NT2/D1 (cell line): ENCODE measurements at regions not wholly inside any gene's neighbourhood (a gene's known extent, or its start where the extent isn't known, plus 50 kb on each side); places are given as distances from the start of the nearest gene placed in this dataset.

Experiments
- DNase-seq: peaks from one replicate; pipeline ENCODE4 v3.0.0-alpha.2; 2011; ENCODE audit warnings: low read depth, low spot score
- H3K27me3 ChIP-seq: 2 replicates; pipeline ENCODE4 v1.6.0; 2011; ENCODE audit warnings: mild to moderate bottlenecking; ENCODE audit not compliant: insufficient read length, insufficient read depth
- H3K36me3 ChIP-seq: 2 replicates; pipeline ENCODE4 v1.6.1; 2011; ENCODE audit warnings: mild to moderate bottlenecking, low read length, mixed read lengths; ENCODE audit not compliant: insufficient read depth, insufficient read length
- H3K4me1 ChIP-seq: 2 replicates; pipeline ENCODE4 v1.5.1; 2011; ENCODE audit not compliant: insufficient read depth, insufficient read length
- H3K4me3 ChIP-seq: 2 replicates; pipeline ENCODE4 v1.5.1; 2011; ENCODE audit warnings: low read depth; ENCODE audit not compliant: insufficient read length
- H3K9ac ChIP-seq: 2 replicates; pipeline ENCODE4 v1.6.0; 2011; ENCODE audit warnings: low read depth; ENCODE audit not compliant: insufficient read length
- H3K9me3 ChIP-seq: 2 replicates; pipeline ENCODE4 v1.5.1; 2011; ENCODE audit warnings: mild to moderate bottlenecking, low read length; ENCODE audit not compliant: insufficient read depth
- SUZ12 ChIP-seq: IDR thresholded peaks from 2 replicates; pipeline ENCODE4 v1.6.1; 2011; ENCODE audit not compliant: insufficient read length, insufficient read depth; ENCODE audit errors: extremely low read depth
- YY1 ChIP-seq: IDR thresholded peaks from 2 replicates; pipeline ENCODE4 v1.6.1; 2011; ENCODE audit not compliant: insufficient read length, insufficient read depth
- ZNF274 ChIP-seq: IDR thresholded peaks from 2 replicates; pipeline ENCODE4 v1.6.1; 2011; ENCODE audit warnings: mild to moderate bottlenecking, low read depth, low read length

DNA sequence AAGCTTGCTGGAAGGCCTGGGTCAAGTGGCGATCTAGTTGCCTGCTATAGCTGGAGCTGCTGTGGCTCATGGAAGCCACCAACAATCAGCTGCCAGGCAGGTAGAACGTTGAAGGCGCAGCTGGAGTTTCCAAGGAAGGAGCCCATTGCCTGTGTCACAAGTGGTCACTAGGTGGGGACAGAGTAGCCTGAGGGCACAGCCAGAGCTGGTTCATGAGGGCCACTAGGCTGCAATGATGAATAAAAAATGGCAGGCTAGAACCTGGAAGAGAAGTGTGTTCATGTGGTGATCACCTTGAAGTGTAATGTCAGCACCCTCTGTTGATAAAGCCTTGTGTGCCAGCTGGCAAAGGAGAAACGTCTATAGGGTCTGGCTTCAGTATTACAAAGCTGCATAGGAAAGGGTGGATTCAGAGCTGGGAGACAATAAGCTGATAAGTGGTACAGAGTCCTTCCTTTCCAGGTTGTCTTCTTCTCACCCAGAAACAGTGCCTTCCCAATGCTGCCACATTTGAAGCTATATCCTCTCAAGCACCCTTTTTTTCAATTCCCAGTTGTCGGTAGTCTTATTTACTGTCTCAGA is 165.8 kb downstream of the EMP1 start:
- TF ChIP-seq SUZ12 (no peak), ZNF274 (no peak), YY1 (no peak)
- H3K27me3 ChIP-seq, result no peaks in the 10 kb centered on the region
- no peak overlapping the region for H3K9ac ChIP-seq
- no peaks in the 10 kb centered on the region for H3K36me3 ChIP-seq
- no peaks in the 10 kb centered on the region for H3K4me1 ChIP-seq
- no peak overlapping the region for H3K4me3 ChIP-seq
- H3K9me3 ChIP-seq, result peaks cover 10% of the 10 kb centered on the region; the same call in 1 of the 2 replicates
- peak; percentile 81 for DNase-seq

DNA sequence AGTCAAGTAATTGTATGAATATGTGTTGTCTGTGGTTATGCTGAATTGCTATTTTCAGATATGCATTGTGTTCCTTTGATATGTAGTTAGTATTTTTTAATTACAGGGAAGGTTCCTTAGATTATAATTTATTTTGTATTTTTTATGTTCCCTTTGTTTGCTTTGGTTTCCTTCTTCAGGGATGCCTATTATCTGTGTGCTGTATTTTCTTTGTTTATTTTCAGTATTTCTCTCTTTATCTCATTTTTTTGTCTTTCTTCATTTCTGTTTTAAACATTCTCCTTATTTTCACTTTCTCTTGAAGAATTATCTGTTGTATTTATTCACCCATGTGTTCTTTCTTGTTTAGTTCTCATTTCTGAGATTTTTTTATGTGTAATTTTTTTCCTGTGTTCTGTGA is 163.1 kb downstream of the EMP1 start:
- Histone ChIP-seq H3K9ac (no peak overlapping the region), H3K4me3 (no peak overlapping the region), H3K4me1 (no peaks in the 10 kb centered on the region), H3K27me3 (no peaks in the 10 kb centered on the region), H3K36me3 (no peaks in the 10 kb centered on the region), H3K9me3 (peaks cover 10% of the 10 kb centered on the region; the same call in 1 of the 2 replicates)
- DNase-seq, result no peak
- no peak for TF ChIP-seq ZNF274
- no peak for TF ChIP-seq SUZ12
- TF ChIP-seq YY1, result no peak

DNA sequence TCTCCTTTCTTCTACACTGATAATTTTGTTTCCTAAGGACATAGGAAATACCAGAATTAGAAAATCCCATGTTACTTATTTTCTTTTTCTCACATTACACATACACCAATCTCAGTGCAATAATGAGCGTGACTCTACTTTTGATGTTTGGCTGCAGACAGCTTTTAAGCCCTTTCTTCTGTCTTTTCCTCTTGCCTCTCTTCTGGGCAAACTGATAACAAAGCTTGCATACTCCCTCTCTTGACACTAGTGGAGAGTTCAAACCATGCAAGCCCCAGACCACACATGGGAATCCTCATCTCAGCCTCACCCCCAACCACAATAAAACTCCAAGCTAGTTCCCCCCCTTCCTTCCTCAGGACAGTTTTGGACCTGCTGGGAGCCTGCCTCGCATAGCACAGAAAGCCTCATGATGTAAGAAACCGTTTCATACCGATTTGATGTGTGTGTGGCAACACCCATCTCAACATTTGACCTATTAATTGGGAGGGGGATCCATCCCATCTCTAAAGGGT is 161.9 kb downstream of the EMP1 start:
- H3K9me3 ChIP-seq, result peaks cover 10% of the 10 kb centered on the region; the same call in 1 of the 2 replicates
- no peaks in the 10 kb centered on the region for H3K27me3 ChIP-seq

GRCh38 chr12:13350946-13351345 is 154.4 kb downstream of the EMP1 start:
- DNase-seq, result no peak
- Histone ChIP-seq H3K27me3 (no peaks in the 10 kb centered on the region), H3K9me3 (no peaks in the 10 kb centered on the region), H3K4me3 (no peak overlapping the region), H3K9ac (no peak overlapping the region), H3K36me3 (no peaks in the 10 kb centered on the region), H3K4me1 (peaks cover 3% of the 10 kb centered on the region)
- no peak for TF ChIP-seq SUZ12
- TF ChIP-seq ZNF274, result no peak
- no peak for TF ChIP-seq YY1

More for the DNA sequence above, 161.9 kb downstream of the EMP1 start:
- H3K4me3 ChIP-seq, result no peak overlapping the region
- H3K9ac ChIP-seq, result no peak overlapping the region
- H3K4me1 ChIP-seq, result no peaks in the 10 kb centered on the region
- no peak for TF ChIP-seq SUZ12
- no peak for TF ChIP-seq ZNF274
- no peak for TF ChIP-seq YY1
- DNase-seq, result no peak
- H3K36me3 ChIP-seq, result no peaks in the 10 kb centered on the region

GRCh38 chr12:13350381-13350780 is 153.9 kb downstream of the EMP1 start:
- H3K4me1 ChIP-seq, result peaks cover 3% of the 10 kb centered on the region
- no peaks in the 10 kb centered on the region for H3K9me3 ChIP-seq
- no peaks in the 10 kb centered on the region for H3K36me3 ChIP-seq
- no peak overlapping the region for H3K4me3 ChIP-seq
- no peak overlapping the region for H3K9ac ChIP-seq
- TF ChIP-seq ZNF274 (no peak), SUZ12 (no peak), YY1 (no peak)
- no peak for DNase-seq
- no peaks in the 10 kb centered on the region for H3K27me3 ChIP-seq

DNA sequence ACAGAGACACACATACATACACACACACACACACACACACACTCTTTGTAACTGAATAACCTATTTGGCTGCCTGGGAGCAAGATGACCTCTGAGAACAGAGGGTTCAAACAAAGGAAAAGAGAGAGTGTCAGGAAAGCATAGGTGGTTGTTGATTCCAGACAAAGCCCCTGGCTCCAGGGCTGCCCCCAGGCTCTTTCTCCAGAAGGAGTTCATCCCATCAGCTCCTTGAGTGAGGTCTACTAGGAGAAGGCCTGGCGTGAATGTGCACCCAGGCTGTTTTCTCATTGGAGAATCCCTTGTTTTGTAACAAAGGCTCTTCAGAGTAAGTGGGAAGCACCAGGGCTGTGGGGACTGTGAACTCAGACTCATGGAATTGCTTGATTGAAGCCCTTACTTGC is 151.9 kb downstream of the EMP1 start:
- peaks cover 3% of the 10 kb centered on the region for H3K4me1 ChIP-seq
- H3K27me3 ChIP-seq, result no peaks in the 10 kb centered on the region
- DNase-seq, result no peak
- no peak overlapping the region for H3K4me3 ChIP-seq
- TF ChIP-seq SUZ12 (no peak), YY1 (no peak), ZNF274 (no peak)
- H3K9me3 ChIP-seq, result no peaks in the 10 kb centered on the region
- no peaks in the 10 kb centered on the region for H3K36me3 ChIP-seq
- no peak overlapping the region for H3K9ac ChIP-seq

DNA sequence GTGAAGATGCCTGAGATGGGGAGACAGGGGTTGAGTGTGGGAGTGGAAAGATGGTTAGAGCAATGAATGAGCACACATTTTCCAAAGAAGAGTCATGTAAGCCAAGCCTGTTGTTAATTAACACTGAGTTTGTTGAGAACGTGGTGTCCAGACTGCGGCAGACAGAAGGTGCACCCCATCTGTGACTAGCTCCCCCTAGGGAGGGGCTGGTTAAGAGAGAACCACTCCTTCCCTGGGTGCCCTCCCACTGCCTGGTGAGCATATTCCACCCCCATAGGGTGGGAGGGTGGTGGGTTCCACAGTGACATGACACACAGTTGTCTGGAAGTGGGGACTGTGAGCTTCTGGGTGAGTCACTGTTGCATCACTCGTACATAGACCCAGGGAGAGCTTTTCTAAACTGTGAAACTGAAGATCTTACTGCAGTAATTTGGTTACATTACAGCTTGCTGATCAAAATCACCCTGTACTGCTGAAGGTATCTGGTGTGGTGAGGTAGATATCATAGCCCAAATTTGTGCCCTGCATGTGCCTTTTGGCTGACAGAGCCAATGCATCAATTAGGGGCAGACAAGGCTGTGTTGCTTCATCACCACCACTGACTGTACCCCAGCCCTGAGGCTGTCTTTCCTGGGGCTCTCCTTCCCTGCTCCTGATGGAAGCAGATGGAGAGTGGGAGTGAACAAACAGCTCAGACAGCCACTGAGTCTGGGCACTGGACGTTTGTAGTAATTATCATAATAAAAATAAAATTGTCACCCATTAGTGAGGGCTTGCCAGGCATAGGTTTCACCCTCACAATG is 150.9 kb downstream of the EMP1 start:
- H3K9ac ChIP-seq, result no peak overlapping the region
- H3K36me3 ChIP-seq, result no peaks in the 10 kb centered on the region
- no peaks in the 10 kb centered on the region for H3K27me3 ChIP-seq
- H3K9me3 ChIP-seq, result no peaks in the 10 kb centered on the region
- no peak overlapping the region for H3K4me3 ChIP-seq
- DNase-seq, result no peak
- H3K4me1 ChIP-seq, result peaks cover 3% of the 10 kb centered on the region
- no peak for TF ChIP-seq ZNF274
- TF ChIP-seq SUZ12, result no peak
- no peak for TF ChIP-seq YY1
